GM21423 (cell line): ENCODE measurements at regions not wholly inside any gene's neighbourhood (a gene's known extent, or its start where the extent isn't known, plus 50 kb on each side); places are given as distances from the start of the nearest gene placed in this dataset.
"Not testable (repeated sequence)": the region's sequence is repeated elsewhere in the genome, so short reads cannot be mapped to it uniquely, and the experiment has no call there.

Experiments used
- ATAC-seq: cut with Tn5 transposase; IDR thresholded peaks from one replicate; pipeline ENCODE4 v1.9.1; 2021; ENCODE audit warnings: mild to moderate bottlenecking, moderate library complexity; ENCODE audit not compliant: unreplicated experiment

- no peak for ATAC-seq
These were observed 466.4 kb upstream of the GYPC start for GRCh38 chr2:126189527-126189926.

DNA sequence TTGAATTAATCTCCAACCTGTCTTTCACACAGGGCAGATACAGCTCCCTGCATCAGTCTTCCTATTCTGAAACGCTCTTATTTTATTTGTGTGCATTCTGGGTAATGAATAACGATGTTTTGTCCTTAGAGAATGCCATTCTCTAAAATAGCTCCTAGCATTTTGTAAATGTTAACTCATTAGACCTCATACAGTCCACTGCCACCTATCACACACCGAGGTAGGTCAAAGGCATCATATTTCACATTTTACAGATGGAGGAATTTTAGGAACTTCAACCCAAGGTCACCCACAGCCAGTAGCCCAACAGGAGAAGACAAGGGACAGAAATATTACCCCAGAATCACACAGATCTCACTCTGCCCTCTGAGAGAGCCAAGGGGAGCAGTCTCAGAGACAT lies 455.4 kb upstream of the GYPC start:
- no peak for ATAC-seq

- ATAC-seq, result no peak
These were observed 447.7 kb upstream of the GYPC start for GRCh38 chr2:126208266-126208665.

GRCh38 chr2:126212735-126213134 lies 443.2 kb upstream of the GYPC start:
- no peak for ATAC-seq

- ATAC-seq, result no peak
These were observed 436.9 kb upstream of the GYPC start for GRCh38 chr2:126219081-126219480.

GRCh38 chr2:126220331-126220730 lies 435.6 kb upstream of the GYPC start:
- no peak for ATAC-seq

DNA sequence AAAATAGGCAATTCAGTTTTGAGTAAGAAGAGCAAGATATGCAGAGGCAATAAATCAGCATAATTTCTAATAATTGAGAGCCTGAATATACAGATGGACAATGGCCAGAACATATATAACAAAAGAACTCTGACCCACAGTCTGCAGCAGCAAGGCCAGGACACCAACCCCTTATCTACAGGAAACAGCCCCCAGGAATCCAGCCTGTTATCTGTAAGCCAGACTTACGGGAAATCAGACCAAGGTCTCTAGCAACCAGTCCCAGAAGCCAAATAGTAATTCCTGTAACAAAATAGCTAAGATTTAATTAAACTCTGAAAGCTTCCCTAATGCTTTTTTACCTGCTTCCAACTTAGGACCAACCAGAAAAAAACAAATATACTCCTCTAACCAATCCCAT lies 434.5 kb upstream of the GYPC start:
- ATAC-seq, result no peak

DNA sequence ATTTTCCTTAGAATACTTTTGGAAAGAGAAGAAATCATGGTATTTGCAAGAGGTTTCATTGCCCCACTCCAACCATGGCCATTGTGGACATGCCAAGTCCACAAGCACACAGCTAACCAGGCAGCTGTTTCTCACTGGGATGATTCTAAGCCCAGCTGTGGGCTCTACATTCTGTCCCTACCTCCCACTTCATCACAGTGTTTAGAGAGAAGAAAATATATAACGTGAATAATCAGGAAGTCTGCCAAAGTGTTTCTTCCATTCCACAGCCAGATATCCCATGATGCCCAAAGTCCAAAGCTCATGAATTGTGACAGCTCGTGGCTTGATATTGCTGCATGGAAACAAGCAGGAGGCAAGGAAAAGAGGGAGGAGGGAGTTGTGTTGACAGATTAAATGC lies 433.7 kb upstream of the GYPC start:
- ATAC-seq, result no peak

GRCh38 chr2:126224776-126225175 lies 431.2 kb upstream of the GYPC start:
- no peak for ATAC-seq

DNA sequence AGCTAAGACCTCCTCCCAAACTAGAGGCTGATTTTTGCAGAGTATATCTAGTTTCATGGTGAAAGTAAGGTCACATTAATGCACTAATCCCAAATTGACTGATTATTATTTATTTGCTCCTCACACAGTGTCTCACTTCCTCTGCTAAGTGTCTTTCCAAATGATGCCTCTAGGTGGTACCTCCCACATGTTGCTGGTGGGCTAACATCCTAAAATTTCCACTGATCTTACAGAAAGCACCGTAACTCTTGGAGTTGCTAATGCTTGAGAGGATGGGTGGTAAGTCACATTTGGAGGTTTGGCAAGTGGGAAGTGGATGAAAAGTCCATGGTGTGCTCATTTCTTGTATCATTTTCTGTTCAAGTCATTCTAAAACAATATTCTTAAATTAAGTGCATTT lies 428.7 kb upstream of the GYPC start:
- no peak for ATAC-seq

- no peak for ATAC-seq
These were observed 427.4 kb upstream of the GYPC start for GRCh38 chr2:126228531-126228930.

- ATAC-seq, result no peak
These were observed 417.7 kb upstream of the GYPC start for GRCh38 chr2:126238251-126238650.

GRCh38 chr2:126239320-126239955 lies 416.5 kb upstream of the GYPC start:
- no peak for ATAC-seq

DNA sequence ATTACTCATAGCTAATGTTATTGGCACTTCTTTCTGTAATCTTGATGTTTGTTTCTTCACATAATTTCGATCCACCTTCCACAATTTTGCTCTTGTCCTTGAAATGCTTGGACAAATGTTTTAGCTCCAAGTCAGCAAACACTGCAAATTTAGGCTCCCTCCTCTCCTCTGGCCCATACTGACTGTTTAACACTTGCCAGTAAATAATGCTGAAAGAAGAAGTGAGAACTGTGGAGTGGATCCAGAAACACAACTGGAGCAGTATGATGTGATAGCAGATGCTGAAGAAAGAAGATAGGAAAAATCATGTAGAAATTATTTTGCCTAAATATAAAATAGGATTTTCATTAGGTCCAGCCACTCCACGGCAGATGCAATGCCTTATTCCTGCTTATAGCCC lies 415.0 kb upstream of the GYPC start:
- no peak for ATAC-seq

DNA sequence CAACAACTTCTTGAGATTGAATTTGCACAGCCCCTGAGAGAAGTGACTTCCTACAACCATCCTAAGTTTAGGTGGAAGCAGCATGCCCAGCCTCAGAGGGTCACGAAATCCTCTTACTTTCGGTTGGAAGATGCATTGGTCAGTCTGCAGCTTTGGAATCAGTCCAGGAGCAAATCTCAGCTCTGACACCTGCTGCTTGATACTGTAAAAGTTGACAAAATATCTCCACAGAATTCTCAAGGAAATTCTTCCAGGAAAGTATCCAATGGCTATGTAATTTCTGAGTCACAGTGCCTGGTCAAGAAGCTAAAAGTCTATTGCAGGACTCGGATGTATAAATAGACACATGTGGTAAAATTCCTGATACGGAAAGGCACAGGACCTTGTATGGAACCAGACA lies 414.5 kb upstream of the GYPC start:
- no peak for ATAC-seq

DNA sequence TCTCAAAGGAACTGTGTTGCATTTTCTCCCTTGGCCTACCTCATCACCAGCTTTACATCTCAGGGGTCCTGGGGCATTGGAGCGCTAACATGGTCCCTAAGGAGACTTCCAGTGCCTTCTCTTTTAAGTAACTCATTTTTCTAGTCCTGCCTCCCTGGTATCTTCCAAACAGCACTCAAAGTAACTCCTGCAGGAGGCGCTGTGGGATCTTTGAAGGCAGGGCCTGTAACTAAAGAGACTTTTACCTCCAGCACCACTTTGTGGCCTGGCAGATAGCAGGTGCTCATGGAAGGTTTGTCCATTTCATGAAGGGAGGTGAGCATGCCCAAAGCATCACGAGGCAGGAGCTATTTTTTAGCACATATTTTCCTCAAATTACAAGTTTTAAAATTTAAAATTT lies 411.0 kb upstream of the GYPC start:
- ATAC-seq, result no peak

DNA sequence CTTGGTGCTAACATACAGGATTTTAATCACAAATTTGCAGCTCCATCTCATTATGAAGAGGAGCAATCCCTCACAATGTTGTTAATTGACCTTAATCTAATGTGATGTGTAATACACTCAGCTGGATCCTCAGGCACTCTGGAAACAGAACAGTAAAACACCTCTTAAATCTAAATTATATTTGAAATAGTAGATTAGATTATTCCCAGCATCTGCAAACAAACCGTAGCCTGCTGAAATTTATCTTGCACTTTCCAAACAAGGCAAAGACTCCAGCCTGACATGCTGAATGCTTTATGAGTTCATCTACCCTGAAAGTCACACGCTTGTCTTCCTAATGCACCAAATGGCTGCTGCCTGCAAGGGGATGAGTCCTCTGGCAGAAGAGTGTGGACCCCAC lies 402.3 kb upstream of the GYPC start:
- ATAC-seq, result no peak

GRCh38 chr2:126264625-126265024 lies 391.3 kb upstream of the GYPC start:
- ATAC-seq, result no peak

- no peak for ATAC-seq
These were observed 386.0 kb upstream of the GYPC start for GRCh38 chr2:126269911-126270310.

- ATAC-seq, result no peak
These were observed 385.4 kb upstream of the GYPC start for GRCh38 chr2:126270587-126270986.

DNA sequence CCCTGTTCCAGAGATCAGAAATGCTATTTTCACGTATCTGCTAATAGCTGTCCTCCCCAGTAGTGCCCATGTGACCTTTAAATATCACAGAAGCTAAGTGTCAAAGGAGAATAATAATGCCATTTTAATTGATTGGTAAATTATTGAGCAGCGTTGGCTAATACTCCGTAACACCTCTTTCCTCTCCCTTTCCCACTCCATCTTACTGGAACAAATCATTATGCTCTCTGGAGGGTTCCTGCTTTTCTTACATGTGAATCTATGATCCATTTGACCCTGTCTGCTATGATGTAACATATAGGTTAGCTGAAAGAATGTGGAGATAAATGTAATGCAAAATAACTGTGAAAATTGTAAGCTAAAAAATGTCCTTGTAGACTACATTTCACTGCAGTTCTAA lies 383.6 kb upstream of the GYPC start:
- no peak for ATAC-seq

DNA sequence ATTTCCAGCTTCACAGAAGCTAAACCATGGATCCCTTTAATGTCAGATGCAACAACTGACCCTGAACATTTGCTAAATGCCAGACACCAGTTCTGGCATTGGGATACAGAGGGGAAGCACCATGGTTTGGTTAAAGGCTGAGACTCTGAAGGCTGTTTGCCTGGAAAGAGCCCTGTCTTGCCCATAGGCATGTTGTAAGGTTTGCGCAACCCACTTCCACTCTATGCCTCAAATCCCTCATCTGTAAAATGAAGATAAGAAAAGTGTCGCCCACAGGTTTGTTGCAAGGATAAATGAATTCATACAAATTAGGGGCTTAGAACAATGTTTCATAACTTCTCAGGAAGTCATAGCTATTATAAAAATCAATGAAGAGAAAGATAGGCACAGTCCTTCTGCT lies 380.9 kb upstream of the GYPC start:
- ATAC-seq, result no peak

GRCh38 chr2:126276268-126276667 lies 379.7 kb upstream of the GYPC start:
- ATAC-seq, result not testable (repeated sequence)

DNA sequence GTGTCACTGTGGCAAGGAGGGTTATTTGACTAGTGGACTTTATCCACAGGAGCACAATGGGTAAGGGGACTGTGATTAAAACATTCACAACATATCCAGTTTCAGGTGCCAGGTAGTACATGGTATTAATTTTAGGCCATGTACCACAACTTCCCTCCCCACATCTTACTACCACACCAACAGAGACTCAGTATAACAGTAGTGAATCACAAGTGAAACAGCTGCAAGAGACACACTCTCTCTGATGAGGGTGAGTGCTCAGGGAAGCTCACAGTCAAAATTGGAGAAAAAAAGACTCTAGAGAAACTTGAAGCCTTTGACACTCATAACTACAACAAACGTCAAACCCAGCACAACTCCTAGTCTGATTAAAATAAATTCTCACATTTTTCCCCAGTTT lies 367.6 kb upstream of the GYPC start:
- no peak for ATAC-seq
